ENCODE measurements at regions not wholly inside any gene's neighbourhood (a gene's known extent, or its start where the extent isn't known, plus 50 kb on each side); places are given as distances from the start of the nearest gene placed in this dataset.
"Not testable (repeated sequence)": the region's sequence is repeated elsewhere in the genome, so short reads cannot be mapped to it uniquely, and the experiment has no call there.

GRCh38 chr14:40682131-40682913 is 924.4 kb upstream of the LRFN5 start:
- H3K9me3 ChIP-seq (ENCODE audit: control insufficient read depth in 4 of 4, low read length in 3 of 4): no peaks in the 10 kb centered on the region
- 74% methylated on average over 3 of the region's 3 CpGs for WGBS
- H3K4me1 ChIP-seq (ENCODE audit: control insufficient read depth in 4 of 4, insufficient read depth in 4 of 4, low read length in 3 of 4): no peaks in the 10 kb centered on the region
- no peak overlapping the region for H3K27ac ChIP-seq (ENCODE audit: low read depth in 1 of 2, low read length in 2 of 2)
- no peak overlapping the region for H3K9ac ChIP-seq (ENCODE audit: low read depth in 1 of 2, low read length in 2 of 2)
- H3K36me3 ChIP-seq (ENCODE audit: control insufficient read depth in 4 of 4, insufficient read depth in 3 of 4, low read depth in 1 of 4, low read length in 3 of 4): no peaks in the 10 kb centered on the region
- H3K4me3 ChIP-seq (ENCODE audit: low read depth in 1 of 3, low read length in 3 of 3): no peak overlapping the region
- DNase-seq (ENCODE audit: low spot score): no peak
- TF ChIP-seq EGR1 (IDR thresholded peaks at IDR 0.05; ENCODE audit: low read depth in 2 of 2): no peak
- TF ChIP-seq FOXA2 (IDR thresholded peaks at IDR 0.05): no peak
- TF ChIP-seq HNF4G (IDR thresholded peaks at IDR 0.05): no peak
- TF ChIP-seq FOXA1 (IDR thresholded peaks at IDR 0.05): no peak
- no peak for TF ChIP-seq CTCF (IDR thresholded peaks at IDR 0.05; ENCODE audit: low read depth, low read length, missing input control)
- no peak for TF ChIP-seq SP1 (IDR thresholded peaks at IDR 0.05)
- no peak for TF ChIP-seq NR2F2 (IDR thresholded peaks at IDR 0.05)
- no peak for TF ChIP-seq ZBTB33 (IDR thresholded peaks at IDR 0.05)
- no peak for TF ChIP-seq MAX (IDR thresholded peaks at IDR 0.05)
- no peak for TF ChIP-seq TAF1 (conservative IDR thresholded peaks at IDR 0.05)
- no peaks in the 10 kb centered on the region for H3K27me3 ChIP-seq (ENCODE audit: control insufficient read depth in 4 of 4, insufficient read depth in 4 of 4, low read length in 3 of 4)

GRCh38 chr14:40679256-40679655 is 927.4 kb upstream of the LRFN5 start:
- no peak for TF ChIP-seq GABPA (IDR thresholded peaks at IDR 0.05 in 1 of 2, conservative IDR thresholded peaks at IDR 0.05 in 1 of 2)
- no peak for TF ChIP-seq ATF3 (IDR thresholded peaks at IDR 0.05)
- no peak for TF ChIP-seq JUND (IDR thresholded peaks at IDR 0.05)
- TF ChIP-seq HNF4A (conservative IDR thresholded peaks at IDR 0.05): no peak
- TF ChIP-seq HNF4G (IDR thresholded peaks at IDR 0.05): no peak
- TF ChIP-seq FOXA1 (IDR thresholded peaks at IDR 0.05): no peak
- no peak for TF ChIP-seq MAX (IDR thresholded peaks at IDR 0.05)
- no peak for TF ChIP-seq FOXA2 (IDR thresholded peaks at IDR 0.05)
- no peak for TF ChIP-seq TAF1 (conservative IDR thresholded peaks at IDR 0.05)
- TF ChIP-seq REST (IDR thresholded peaks at IDR 0.05): no peak
- no peak for TF ChIP-seq NR2F2 (IDR thresholded peaks at IDR 0.05)
- no peak for TF ChIP-seq SP1 (IDR thresholded peaks at IDR 0.05)
- TF ChIP-seq RAD21 (IDR thresholded peaks at IDR 0.05): no peak
- no peak for TF ChIP-seq CTCF (IDR thresholded peaks at IDR 0.05; ENCODE audit: low read depth, low read length, missing input control)
- TF ChIP-seq YY1 (IDR thresholded peaks at IDR 0.05): no peak
- no peaks in the 10 kb centered on the region for H3K4me1 ChIP-seq (ENCODE audit: control insufficient read depth in 4 of 4, insufficient read depth in 4 of 4, low read length in 3 of 4)
- H3K27ac ChIP-seq (ENCODE audit: low read depth in 1 of 2, low read length in 2 of 2): no peak overlapping the region
- no peak overlapping the region for H3K4me3 ChIP-seq (ENCODE audit: low read depth in 1 of 3, low read length in 3 of 3)
- no peak overlapping the region for H3K9ac ChIP-seq (ENCODE audit: low read depth in 1 of 2, low read length in 2 of 2)
- H3K36me3 ChIP-seq (ENCODE audit: control insufficient read depth in 4 of 4, insufficient read depth in 3 of 4, low read depth in 1 of 4, low read length in 3 of 4): no peaks in the 10 kb centered on the region
- no peak for DNase-seq (ENCODE audit: low spot score)
- no peaks in the 10 kb centered on the region for H3K27me3 ChIP-seq (ENCODE audit: control insufficient read depth in 4 of 4, insufficient read depth in 4 of 4, low read length in 3 of 4)
- no peaks in the 10 kb centered on the region for H3K9me3 ChIP-seq (ENCODE audit: control insufficient read depth in 4 of 4, low read length in 3 of 4)
- 66% methylated on average over 1 of the region's 1 CpG for whole genome bisulfite sequencing

GRCh38 chr14:40677206-40677605 is 929.5 kb upstream of the LRFN5 start:
- H3K9me3 ChIP-seq (ENCODE audit: control insufficient read depth in 4 of 4, low read length in 3 of 4); DNase-seq (ENCODE audit: low spot score): not testable (repeated sequence)

More at GRCh38 chr14:40677206-40677605, 929.5 kb upstream of the LRFN5 start:
- H3K4me3 ChIP-seq (ENCODE audit: low read depth in 1 of 3, low read length in 3 of 3); H3K36me3 ChIP-seq (ENCODE audit: control insufficient read depth in 4 of 4, insufficient read depth in 3 of 4, low read depth in 1 of 4, low read length in 3 of 4); H3K4me1 ChIP-seq (ENCODE audit: control insufficient read depth in 4 of 4, insufficient read depth in 4 of 4, low read length in 3 of 4); H3K27me3 ChIP-seq (ENCODE audit: control insufficient read depth in 4 of 4, insufficient read depth in 4 of 4, low read length in 3 of 4); H3K9ac ChIP-seq (ENCODE audit: low read depth in 1 of 2, low read length in 2 of 2); H3K27ac ChIP-seq (ENCODE audit: low read depth in 1 of 2, low read length in 2 of 2): not testable (repeated sequence)
